T-helper 2 cell treated with Interferon-gamma antibody and Interleukin-4, amounts not matched to agents 5 μg/mL and 100 μg/mL, for 36 hours (primary cell): ENCODE measurements at regions not wholly inside any gene's neighbourhood (a gene's known extent, or its start where the extent isn't known, plus 50 kb on each side); places are given as distances from the start of the nearest gene placed in this dataset.
"Not testable (repeated sequence)": the region's sequence is repeated elsewhere in the genome, so short reads cannot be mapped to it uniquely, and the experiment has no call there.

Source experiments
- DNase-seq: peaks from one replicate; pipeline ENCODE4 v3.0.0; 2021; ENCODE audit warnings: low spot score
- H3K27ac Mint-ChIP-seq: one replicate; pipeline ENCODE4 v1.8.0; 2021; ENCODE audit warnings: mild to moderate bottlenecking, mixed read lengths
- H3K27me3 Mint-ChIP-seq: one replicate; pipeline ENCODE4 v1.8.0; 2021; ENCODE audit warnings: low read depth, mixed read lengths
- H3K36me3 Mint-ChIP-seq: one replicate; pipeline ENCODE4 v1.8.0; 2021; ENCODE audit warnings: low read depth, mixed read lengths
- H3K4me1 Mint-ChIP-seq: one replicate; pipeline ENCODE4 v1.8.0; 2021; ENCODE audit warnings: low read depth, mixed read lengths
- H3K4me3 Mint-ChIP-seq: one replicate; pipeline ENCODE4 v1.8.0; 2022; ENCODE audit warnings: mild to moderate bottlenecking, moderate library complexity, mixed read lengths
- H3K9me3 Mint-ChIP-seq: one replicate; pipeline ENCODE4 v1.8.0; 2021; ENCODE audit warnings: mixed read lengths

DNA sequence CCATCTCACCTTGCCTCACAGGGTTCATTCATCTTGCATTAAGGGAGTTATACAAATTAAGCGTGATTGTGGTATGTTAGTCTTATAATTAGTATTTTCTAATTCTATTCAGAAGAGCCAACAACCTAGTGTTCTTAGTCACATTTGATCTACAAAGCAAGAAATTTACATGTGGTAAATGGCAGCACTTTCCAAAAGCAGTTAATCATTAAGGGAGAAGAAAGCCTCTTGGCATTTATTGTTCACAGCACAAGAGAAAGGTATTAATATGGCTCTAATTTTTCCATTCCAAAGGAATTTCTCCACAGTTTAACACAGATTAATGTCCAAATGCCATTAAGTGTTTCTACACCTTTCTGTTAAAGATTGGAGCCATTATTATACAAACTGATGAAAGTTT is 1077.1 kb downstream of the ZPLD1 start:
- H3K36me3 Mint-ChIP-seq, result no peaks in the 10 kb centered on the region
- no peaks in the 10 kb centered on the region for H3K27me3 Mint-ChIP-seq
- peaks cover 5% of the 10 kb centered on the region for H3K9me3 Mint-ChIP-seq
- no peak overlapping the region for H3K4me3 Mint-ChIP-seq
- DNase-seq, result no peak
- H3K4me1 Mint-ChIP-seq, result no peaks in the 10 kb centered on the region
- no peak overlapping the region for H3K27ac Mint-ChIP-seq

GRCh38 chr3:103512595-103512994 is 1077.8 kb downstream of the ZPLD1 start:
- Mint-ChIP-seq H3K36me3 (no peaks in the 10 kb centered on the region), H3K4me3 (no peak overlapping the region), H3K4me1 (no peaks in the 10 kb centered on the region), H3K27me3 (no peaks in the 10 kb centered on the region), H3K9me3 (peaks cover 5% of the 10 kb centered on the region), H3K27ac (no peak overlapping the region)
- DNase-seq, result no peak

DNA sequence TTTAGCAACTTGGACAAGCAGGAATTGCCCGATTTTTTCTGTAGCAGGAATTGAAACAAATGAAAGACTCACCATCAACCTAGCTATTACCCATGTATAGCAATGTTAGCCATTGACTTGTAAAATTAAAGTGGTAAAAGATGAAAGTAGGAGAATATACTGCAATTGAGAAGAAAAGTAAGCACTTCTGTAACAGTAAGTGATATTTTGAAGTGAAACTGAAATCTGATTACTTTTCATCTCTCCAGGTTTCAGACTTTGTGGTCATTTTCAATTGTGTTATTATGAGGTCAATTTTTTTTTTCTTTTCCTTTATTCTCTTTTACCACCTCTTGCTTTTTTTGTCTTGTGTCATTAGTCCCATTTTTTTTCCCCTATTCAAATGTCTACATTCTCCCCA is 1078.2 kb downstream of the ZPLD1 start:
- H3K36me3 Mint-ChIP-seq, result no peaks in the 10 kb centered on the region
- H3K9me3 Mint-ChIP-seq, result peaks cover 8% of the 10 kb centered on the region
- H3K27me3 Mint-ChIP-seq, result no peaks in the 10 kb centered on the region
- H3K4me3 Mint-ChIP-seq, result no peak overlapping the region
- no peak overlapping the region for H3K27ac Mint-ChIP-seq
- H3K4me1 Mint-ChIP-seq, result no peaks in the 10 kb centered on the region
- no peak for DNase-seq

DNA sequence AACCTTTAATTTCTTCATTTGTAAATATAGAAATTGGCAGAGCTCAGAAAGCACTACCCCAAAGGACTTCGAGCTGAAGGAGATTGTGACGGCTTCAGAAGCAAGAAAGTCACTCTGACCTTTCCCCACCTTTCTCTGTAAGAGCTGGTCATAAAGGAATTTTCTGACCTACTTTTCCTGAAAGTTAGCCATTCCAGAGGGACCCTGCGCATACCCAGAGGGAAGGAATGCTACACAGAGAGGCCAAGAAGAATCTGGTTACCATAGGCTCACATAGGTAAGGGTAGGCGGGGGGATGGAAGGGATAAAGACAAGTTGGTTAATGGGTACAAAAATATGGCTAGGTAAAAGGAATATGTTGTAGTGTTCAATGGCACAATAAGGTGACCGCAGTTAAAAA is 1080.3 kb downstream of the ZPLD1 start:
- Mint-ChIP-seq H3K27ac (no peak overlapping the region), H3K4me3 (no peak overlapping the region), H3K36me3 (no peaks in the 10 kb centered on the region), H3K9me3 (peaks cover 17% of the 10 kb centered on the region), H3K4me1 (no peaks in the 10 kb centered on the region), H3K27me3 (no peaks in the 10 kb centered on the region)
- DNase-seq, result no peak

DNA sequence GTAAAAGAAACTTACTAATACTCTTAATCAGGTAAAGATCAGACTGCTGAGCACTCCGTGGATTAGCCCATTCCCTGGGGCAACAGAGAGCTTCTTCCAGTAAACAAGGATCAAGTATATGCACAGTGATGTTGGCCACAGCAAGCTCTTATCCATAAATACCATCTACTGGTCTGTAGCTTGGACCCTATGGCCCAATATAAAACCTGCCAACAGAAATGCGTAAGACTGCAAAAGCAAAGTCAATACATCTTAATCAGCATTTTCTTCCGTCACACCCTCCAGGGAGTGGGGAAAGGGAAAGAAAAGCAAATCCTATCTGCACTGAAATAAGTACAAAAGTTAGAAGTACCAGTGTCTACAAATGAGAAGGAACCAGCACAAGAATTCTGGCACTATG is 1082.1 kb downstream of the ZPLD1 start:
- no peaks in the 10 kb centered on the region for H3K27me3 Mint-ChIP-seq

GRCh38 chr3:103531327-103531726 is 1096.5 kb downstream of the ZPLD1 start:
- not testable (repeated sequence) for H3K4me3 Mint-ChIP-seq

More for the DNA sequence above, 1082.1 kb downstream of the ZPLD1 start:
- Mint-ChIP-seq H3K27ac (no peak overlapping the region), H3K4me3 (no peak overlapping the region), H3K9me3 (peaks cover 26% of the 10 kb centered on the region), H3K36me3 (no peaks in the 10 kb centered on the region), H3K4me1 (no peaks in the 10 kb centered on the region)
- no peak for DNase-seq

GRCh38 chr3:103532986-103533385 is 1098.2 kb downstream of the ZPLD1 start:
- no peak overlapping the region for H3K4me3 Mint-ChIP-seq
- H3K27me3 Mint-ChIP-seq, result no peaks in the 10 kb centered on the region
- no peak overlapping the region for H3K27ac Mint-ChIP-seq
- no peaks in the 10 kb centered on the region for H3K4me1 Mint-ChIP-seq
- H3K9me3 Mint-ChIP-seq, result peaks cover 5% of the 10 kb centered on the region
- no peak for DNase-seq
- no peaks in the 10 kb centered on the region for H3K36me3 Mint-ChIP-seq

More at GRCh38 chr3:103531327-103531726, 1096.5 kb downstream of the ZPLD1 start:
- not testable (repeated sequence) for H3K36me3 Mint-ChIP-seq, DNase-seq, H3K4me1 Mint-ChIP-seq, H3K9me3 Mint-ChIP-seq, H3K27me3 Mint-ChIP-seq, H3K27ac Mint-ChIP-seq

- no peaks in the 10 kb centered on the region for H3K27me3 Mint-ChIP-seq
- H3K36me3 Mint-ChIP-seq, result no peaks in the 10 kb centered on the region
- H3K4me3 Mint-ChIP-seq, result no peak overlapping the region
- no peak overlapping the region for H3K27ac Mint-ChIP-seq
- DNase-seq, result no peak
- H3K9me3 Mint-ChIP-seq, result peaks cover 7% of the 10 kb centered on the region
- H3K4me1 Mint-ChIP-seq, result no peaks in the 10 kb centered on the region
These were observed 1119.6 kb downstream of the ZPLD1 start for GRCh38 chr3:103554451-103554850.

DNA sequence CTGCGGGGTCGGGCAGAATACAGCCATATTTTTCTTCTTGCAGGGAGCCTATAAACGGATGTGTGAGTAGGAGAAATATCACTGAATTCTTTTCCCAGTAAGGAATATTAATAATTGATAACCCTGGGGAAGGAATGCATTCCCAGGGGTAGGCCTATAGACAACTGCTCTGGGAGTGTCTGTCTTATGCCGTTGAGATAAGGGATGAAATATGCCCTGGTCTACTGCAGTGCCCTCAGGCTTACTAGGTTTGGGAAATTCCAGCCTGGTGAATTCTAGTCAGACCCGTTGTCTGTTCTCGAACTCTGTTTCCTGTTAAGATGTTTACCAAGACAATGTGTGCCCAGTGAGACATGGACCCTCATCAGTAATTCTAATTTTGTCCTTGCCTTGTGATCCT is 1129.3 kb downstream of the ZPLD1 start:
- not testable (repeated sequence) for H3K36me3 Mint-ChIP-seq, H3K4me1 Mint-ChIP-seq, H3K4me3 Mint-ChIP-seq, H3K27me3 Mint-ChIP-seq, DNase-seq, H3K27ac Mint-ChIP-seq
- peaks cover 15% of the 10 kb centered on the region for H3K9me3 Mint-ChIP-seq

DNA sequence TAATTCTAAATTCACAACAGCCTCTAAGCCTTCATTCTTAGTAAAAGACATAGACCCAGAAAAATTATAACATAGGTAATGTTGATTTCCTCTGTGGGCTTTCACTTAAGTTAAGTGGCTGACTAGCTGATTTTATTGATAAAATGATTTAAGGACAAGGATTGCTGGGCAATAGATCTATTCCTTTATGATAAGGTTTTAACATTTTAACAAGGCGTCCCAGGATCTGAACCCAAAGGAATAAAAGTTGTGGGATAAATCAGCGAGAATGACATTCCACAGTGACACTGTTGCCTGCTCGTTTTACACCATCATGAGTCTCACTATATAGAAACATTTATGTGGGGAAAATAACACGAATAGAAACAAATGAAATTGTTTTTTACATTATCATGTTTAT is 1151.0 kb downstream of the ZPLD1 start:
- no peak for DNase-seq
- Mint-ChIP-seq H3K9me3 (peaks cover 2% of the 10 kb centered on the region), H3K27ac (no peak overlapping the region), H3K4me1 (no peaks in the 10 kb centered on the region), H3K36me3 (no peaks in the 10 kb centered on the region), H3K4me3 (no peak overlapping the region), H3K27me3 (no peaks in the 10 kb centered on the region)

DNA sequence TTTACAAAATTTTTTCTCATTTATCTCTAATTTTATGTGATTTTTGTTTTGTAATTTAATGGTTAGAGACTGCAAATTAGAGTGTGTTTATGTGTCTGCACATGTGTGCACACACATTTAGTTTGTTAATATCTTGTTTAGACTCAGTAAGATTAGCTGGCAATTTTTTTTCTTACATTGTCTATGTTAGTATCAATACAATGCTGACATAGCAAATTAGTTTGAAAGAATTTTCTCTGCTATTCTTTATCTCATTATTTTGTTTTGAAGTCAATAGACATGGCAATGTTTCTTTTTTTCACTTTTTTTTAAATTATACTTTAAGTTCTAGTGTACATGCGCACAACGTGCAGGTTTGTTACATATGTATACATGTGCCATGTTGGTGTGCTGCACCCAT is 1155.0 kb downstream of the ZPLD1 start:
- DNase-seq, result no peak
- no peaks in the 10 kb centered on the region for H3K27me3 Mint-ChIP-seq
- H3K27ac Mint-ChIP-seq, result no peak overlapping the region
- H3K4me1 Mint-ChIP-seq, result no peaks in the 10 kb centered on the region
- H3K9me3 Mint-ChIP-seq, result peaks cover 7% of the 10 kb centered on the region
- H3K4me3 Mint-ChIP-seq, result no peak overlapping the region
- no peaks in the 10 kb centered on the region for H3K36me3 Mint-ChIP-seq

GRCh38 chr3:103600844-103601243 is 1166.0 kb downstream of the ZPLD1 start:
- H3K36me3 Mint-ChIP-seq, result no peaks in the 10 kb centered on the region
- peaks cover 17% of the 10 kb centered on the region for H3K9me3 Mint-ChIP-seq
- no peaks in the 10 kb centered on the region for H3K27me3 Mint-ChIP-seq
- DNase-seq, result no peak
- H3K27ac Mint-ChIP-seq, result no peak overlapping the region
- H3K4me1 Mint-ChIP-seq, result no peaks in the 10 kb centered on the region
- no peak overlapping the region for H3K4me3 Mint-ChIP-seq

GRCh38 chr3:103601666-103602065 is 1166.9 kb downstream of the ZPLD1 start:
- Mint-ChIP-seq H3K27ac (no peak overlapping the region), H3K4me3 (no peak overlapping the region), H3K4me1 (no peaks in the 10 kb centered on the region), H3K27me3 (no peaks in the 10 kb centered on the region), H3K9me3 (peaks cover 14% of the 10 kb centered on the region), H3K36me3 (no peaks in the 10 kb centered on the region)
- DNase-seq, result no peak

GRCh38 chr3:103609472-103609871 is 1174.7 kb downstream of the ZPLD1 start:
- DNase-seq, result no peak
- H3K4me1 Mint-ChIP-seq, result no peaks in the 10 kb centered on the region
- no peak overlapping the region for H3K4me3 Mint-ChIP-seq
- peaks cover 9% of the 10 kb centered on the region for H3K9me3 Mint-ChIP-seq
- no peaks in the 10 kb centered on the region for H3K36me3 Mint-ChIP-seq
- no peak overlapping the region for H3K27ac Mint-ChIP-seq
- no peaks in the 10 kb centered on the region for H3K27me3 Mint-ChIP-seq

GRCh38 chr3:103613397-103614156 is 1178.8 kb downstream of the ZPLD1 start:
- no peaks in the 10 kb centered on the region for H3K9me3 Mint-ChIP-seq
- DNase-seq, result no peak
- no peaks in the 10 kb centered on the region for H3K27me3 Mint-ChIP-seq
- H3K4me3 Mint-ChIP-seq, result no peak overlapping the region
- no peaks in the 10 kb centered on the region for H3K36me3 Mint-ChIP-seq
- no peaks in the 10 kb centered on the region for H3K4me1 Mint-ChIP-seq
- no peak overlapping the region for H3K27ac Mint-ChIP-seq
